GM21390 (cell line): ENCODE measurements at regions not wholly inside any gene's neighbourhood (a gene's known extent, or its start where the extent isn't known, plus 50 kb on each side); places are given as distances from the start of the nearest gene placed in this dataset.
"Not testable (repeated sequence)": the region's sequence is repeated elsewhere in the genome, so short reads cannot be mapped to it uniquely, and the experiment has no call there.

ENCODE experiments used
- ATAC-seq: cut with Tn5 transposase; IDR thresholded peaks from one replicate; pipeline ENCODE4 v1.9.1; 2021; ENCODE audit not compliant: unreplicated experiment

DNA sequence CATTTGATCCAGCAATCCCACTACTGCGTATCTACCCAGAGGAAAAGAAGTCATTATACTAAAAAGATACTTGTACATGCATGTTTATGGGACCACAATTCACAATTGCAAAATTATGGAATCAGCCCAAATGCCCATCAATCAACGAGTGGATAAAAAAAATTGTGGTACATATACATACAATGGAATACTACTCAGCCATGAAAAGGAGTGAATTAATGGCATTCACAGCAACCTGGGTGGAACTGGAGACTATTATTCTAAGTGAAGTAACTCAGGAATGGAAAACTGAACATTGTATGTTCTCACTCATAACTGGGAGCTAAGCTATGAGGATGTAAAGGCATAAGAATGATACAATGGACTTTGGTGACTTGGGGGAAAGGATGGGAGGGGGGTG lies 227.3 kb downstream of the IGSF11 start:
- ATAC-seq = not testable (repeated sequence)

DNA sequence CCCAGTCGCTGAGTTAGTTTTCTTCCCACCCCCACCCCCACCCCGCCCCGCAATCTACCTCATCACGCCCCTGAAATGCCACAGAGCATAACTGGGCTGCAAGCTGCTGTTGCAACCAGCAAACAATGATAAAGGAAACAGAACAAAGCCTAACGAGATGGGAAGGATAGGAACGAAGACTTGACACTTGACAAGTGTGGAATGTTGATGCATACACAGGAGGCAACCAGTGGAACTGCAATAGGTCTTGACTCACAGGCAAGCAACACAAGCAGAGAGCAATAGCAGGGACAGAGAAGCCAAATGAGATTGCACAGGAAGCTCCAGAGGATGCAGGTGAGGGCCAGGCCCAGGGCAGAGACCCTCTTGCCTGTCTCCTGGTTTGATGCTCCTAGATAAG lies 225.9 kb downstream of the IGSF11 start:
- no peak for ATAC-seq

DNA sequence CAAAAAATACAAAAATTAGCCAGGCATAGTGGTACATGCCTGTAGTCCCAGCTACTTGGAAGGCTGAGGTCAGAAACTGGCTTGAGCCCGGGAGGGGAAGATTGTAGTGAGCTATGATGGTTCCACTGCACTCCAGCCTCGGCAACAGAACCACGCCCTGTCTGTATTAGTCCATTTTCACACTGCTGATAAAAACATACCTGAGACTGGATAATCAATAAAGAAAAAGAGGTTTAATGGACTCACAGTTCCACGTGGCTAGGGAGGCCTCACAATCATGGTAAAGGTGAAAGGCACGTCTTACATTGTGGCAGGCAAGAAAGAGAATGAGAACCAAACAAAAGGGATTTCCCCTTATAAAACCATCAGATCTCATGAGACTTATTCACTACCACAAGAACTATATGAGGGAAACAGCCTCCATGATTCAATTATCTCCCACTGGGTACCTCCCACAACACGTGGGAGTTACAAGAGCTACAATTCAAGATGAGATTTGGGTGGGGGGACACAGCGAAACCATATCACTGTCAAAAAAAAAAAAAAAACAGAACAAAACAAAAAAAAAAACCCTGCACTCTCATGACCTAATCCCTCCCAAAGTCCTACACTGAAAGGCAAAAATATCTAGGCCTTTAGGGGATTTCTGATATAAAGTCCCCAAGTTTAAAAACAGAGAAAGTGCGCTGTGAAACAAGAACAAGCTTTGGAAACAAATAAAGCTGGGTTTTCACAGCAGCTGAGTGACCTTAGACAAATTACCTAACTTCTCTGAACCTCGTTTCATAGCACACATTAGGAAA lies 224.7 kb downstream of the IGSF11 start:
- peak; percentile 38 for ATAC-seq

DNA sequence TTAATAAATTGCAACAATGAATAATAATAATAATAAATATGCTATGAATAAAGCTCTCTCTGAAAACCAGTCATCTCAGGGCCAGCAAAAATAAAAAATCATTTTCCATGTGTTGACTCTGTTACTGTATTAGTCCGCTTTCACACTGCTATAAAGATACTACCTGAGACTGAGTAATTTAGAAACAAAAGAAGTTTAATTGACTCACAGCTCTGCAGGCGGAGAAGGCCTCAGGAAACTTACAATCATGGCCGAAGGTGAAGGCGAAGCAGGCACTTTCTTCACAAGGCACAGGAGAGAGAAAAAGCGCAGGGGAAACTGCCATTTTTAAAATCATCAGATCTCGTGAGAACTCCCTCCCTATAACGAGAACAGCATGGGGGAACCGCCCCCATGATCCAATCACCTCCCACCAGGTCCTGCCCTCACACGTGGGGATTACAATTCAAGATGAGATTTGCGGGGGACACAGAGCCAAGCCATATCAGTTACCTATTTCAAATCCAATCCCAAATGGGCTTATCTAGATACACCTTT lies 224.1 kb downstream of the IGSF11 start:
- ATAC-seq = peak; percentile 21

DNA sequence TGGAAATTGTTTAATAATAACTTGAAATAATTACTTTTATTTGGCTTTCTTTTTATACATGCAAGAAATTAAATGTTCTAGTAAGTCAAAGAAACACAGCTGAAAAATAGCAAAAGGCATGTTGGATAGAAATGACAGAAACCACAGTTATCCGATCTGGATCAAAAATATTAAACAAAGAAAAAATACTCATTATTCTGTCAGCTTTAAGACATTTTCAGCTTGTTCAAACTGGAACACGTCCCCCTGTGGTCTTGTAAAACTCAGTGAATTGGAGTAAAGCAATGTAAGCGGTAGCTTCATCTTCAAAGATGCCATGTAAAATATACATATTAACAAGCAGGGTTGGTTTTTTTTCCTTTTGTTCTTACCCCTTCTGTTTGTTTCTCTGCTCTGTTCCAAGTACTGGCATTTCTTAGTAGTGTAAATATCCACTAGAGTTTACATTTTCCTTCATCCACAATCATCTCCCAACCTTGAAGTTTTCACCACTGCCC lies 223.4 kb downstream of the IGSF11 start:
- ATAC-seq = no peak

DNA sequence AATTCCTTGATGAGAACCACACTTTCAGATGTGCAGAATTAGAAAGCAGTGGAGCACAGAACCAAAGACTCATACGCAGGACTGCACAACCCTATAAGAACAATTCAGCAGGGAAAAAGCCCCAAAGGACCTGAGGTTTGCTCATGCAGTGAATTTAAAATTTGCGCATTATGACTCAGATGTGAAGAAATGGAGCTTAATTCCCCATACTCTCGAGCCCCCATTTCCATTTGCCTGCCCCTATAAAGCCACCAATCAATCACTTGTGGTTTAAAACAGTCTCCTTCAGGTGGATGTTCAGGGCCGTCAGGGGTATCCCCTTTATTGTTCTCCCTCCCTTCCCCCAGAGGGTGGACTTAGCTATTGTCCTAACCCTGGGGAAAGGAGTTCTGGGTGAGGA lies 221.2 kb downstream of the IGSF11 start:
- no peak for ATAC-seq

DNA sequence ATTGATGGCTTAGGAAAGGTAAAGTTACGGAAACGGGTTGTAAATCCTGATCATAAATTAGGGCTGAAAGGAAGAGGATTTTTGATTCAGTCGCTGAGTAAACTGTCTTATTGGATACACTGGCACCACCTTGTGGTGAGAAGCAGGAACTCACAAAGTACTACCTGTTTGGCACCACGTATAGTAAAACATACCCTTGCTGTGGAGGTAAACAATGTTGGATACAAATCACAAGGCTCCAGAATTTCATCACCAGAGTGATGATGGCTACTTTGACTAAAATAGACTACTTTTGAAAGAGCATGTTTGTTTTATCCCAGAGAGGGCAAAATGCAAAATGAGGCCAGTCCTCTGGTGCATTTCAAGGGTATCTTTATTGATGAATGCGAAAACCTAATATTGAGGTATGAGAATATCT lies 216.9 kb downstream of the IGSF11 start:
- peak; percentile 89 for ATAC-seq

DNA sequence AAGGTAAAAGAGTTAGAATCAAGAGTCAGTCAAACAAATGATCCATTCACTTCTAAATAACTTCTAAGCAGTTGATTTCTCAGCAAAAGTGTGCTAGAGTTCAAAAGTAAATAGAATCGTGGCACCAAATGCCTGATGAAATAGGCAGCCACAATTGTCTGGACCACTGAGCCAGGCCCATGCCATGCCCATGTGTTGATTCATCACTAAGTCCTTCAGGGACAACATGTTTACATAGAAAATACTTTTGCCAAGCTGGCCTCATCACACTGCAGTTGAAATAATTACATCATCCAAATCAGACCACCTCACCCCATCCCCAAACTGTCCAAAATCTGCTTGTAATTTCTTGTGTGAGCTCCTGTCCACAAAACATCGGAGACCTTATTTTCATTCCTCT lies 216.3 kb downstream of the IGSF11 start:
- ATAC-seq = no peak

DNA sequence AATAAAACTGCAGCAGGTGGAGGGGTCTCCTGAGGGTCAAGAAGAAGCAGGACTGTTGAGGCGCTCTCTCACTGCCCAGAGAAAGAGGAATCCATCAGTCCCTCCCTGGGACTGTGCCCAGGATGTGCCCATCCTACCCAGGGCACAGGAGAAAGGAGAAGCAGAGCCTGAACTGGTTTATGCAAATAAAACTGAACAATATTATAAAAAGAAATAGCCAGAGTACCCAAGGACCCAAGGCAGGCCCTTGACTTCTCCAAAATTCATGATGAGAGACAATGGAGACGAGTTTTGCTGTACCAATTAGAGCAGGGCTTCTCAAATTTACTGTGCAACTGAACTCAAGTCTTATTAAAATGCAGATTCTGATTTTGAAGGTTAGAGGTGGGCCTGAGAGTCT lies 211.0 kb downstream of the IGSF11 start:
- no peak for ATAC-seq

DNA sequence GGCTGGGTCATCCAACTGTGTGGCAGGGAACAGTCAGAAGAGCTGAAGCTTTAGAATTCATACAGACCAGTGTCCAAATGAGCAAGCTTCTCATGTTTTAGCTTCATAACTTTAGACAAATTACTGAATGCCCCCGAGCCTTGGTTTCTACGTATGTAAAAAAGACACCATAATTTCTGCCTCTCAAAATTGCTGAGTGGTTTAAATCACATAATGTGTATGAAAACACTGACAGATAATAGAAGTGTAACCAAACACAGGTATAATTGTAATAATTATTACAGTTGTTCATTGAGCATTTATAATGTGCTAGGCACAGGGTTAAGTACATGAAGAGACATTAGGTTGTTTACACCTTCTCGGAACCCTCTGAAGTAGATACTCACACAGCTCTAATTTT lies 207.2 kb downstream of the IGSF11 start:
- ATAC-seq = no peak

DNA sequence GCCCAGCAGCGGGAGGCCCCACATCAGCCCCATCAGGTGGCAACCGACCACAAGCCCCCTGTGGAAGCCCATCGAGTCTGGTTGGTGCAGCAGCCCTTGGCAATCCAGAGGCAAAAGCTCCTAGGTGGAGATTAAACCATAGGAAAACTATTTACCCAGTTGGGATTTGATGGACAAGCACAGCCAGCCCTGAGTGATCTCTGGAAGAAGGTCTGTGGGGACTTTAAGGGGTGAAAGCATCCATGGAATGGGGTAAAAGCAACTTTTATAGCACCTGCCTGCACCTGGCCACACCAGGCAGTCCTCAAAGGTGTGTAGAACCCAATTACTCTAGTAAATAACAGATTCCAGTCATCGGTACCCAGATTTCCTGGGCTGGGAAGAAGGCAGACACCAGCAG lies 206.3 kb downstream of the IGSF11 start:
- ATAC-seq = no peak

DNA sequence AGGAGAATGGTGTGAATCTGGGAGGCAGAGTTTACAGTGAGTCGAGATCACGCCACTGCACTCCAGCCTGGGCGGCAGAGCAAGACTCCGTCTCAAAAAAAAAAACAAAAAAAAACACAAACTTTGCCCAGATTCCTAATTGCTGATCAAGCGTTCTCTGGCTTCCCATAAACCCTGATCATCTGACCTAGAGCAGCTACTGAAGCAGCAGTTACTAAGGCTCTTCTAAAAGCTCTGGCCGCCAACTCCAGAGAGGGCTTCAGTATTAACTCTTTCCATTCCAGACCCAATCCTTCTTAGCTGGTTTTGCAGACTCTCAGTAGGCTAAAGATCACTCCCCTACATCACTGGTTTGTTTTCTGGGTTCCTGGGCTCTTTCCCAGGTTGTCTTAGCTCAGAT lies 201.6 kb downstream of the IGSF11 start:
- no peak for ATAC-seq

DNA sequence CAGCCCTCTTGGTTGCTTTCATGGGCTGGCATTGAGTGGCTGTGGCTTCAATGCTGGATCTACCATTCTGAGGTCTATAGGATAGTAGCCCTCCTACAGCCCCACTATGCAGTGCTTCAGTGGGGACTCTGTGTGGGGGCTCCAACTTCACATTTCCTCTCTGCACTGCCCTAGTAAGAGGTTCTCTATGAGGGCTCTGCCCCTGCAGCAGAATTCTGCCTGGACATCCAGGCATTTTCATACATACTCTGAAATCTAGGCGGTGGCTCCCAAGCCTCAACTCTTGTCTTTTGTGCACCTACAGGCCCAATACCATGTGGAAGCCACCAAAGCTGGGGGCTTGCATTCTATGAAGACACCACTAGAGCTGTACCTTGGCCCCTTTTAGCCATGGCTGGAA lies 195.8 kb downstream of the IGSF11 start:
- ATAC-seq = no peak

DNA sequence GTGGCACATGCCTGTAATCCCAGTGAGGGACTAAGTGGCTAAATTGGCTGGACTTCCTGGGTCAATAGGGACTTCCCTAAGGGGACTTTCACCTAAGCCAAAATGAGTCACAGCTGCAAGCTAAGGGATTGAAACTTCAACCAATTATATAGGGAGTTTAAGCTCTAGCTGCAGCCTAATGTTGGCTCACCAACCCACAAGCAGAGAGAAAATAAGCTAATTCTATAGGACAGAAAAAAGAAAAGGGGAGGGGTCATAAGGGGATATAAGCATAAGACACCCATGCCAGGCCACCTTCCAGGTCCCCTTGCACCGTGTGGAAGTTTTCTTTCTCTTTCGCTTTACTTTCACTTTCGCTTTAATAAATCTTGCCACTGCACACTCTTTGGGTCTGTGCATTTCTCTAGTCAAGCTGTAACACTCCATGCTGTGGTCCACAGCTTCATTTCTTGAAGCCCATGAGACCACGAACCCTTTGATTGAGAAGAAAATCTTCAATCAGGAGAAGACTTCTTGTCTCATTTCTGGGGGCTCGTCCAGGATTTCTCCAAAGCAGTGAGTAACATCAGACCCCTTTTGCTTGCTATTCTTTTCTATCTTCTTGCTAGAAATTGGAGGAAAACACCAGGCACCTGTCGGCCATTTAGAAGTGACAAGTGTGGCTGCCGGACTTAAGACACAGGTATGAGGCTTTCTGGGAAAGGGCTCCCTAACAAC lies 192.3 kb downstream of the IGSF11 start:
- no peak for ATAC-seq

DNA sequence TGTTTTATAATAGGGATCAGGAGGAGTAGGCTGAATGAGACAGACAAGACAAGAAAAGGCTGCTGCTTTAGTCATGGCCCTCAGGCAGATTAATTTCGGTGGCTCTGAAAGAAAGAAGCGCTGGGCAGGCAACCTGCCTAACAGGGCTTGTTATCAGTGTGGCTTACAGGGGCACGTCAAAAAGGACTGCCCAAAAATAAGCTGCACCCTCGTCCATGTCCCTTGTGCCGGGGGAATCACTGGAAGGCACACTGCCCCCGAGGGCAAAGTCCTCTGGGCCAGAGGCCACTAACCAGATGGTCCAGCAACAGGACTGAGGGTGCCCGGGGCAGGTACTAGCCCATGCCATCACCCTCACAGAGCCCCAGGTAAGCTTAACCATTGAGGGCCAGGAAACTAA lies 188.5 kb downstream of the IGSF11 start:
- no peak for ATAC-seq
